Hepatocyte (in vitro differentiated cells): ENCODE measurements at regions not wholly inside any gene's neighbourhood (a gene's known extent, or its start where the extent isn't known, plus 50 kb on each side); places are given as distances from the start of the nearest gene placed in this dataset.

Source experiments
- EZH2 ChIP-seq: fragments of 200-600 bp; sonication (generic); IDR thresholded peaks from 2 replicates; pipeline ENCODE4 v1.6.1; 2016; ENCODE audit warnings: antibody characterized with exemption, mild to moderate bottlenecking, borderline replicate concordance
- EZH2phosphoT487 ChIP-seq: fragments of 200-600 bp; sonication (generic); IDR thresholded peaks from one replicate; pipeline ENCODE4 v1.6.1; 2018; ENCODE audit warnings: antibody characterized with exemption, mild to moderate bottlenecking, low read depth, moderate library complexity; ENCODE audit not compliant: unreplicated experiment, severe bottlenecking
- TF ChIP-seq, protein P1 (sequence below): fragments of 200-600 bp; sonication (generic); IDR thresholded peaks from 2 replicates; pipeline ENCODE4 v1.5.1; 2016; ENCODE audit warnings: antibody characterized with exemption, mild to moderate bottlenecking; ENCODE audit not compliant: poor library complexity

DNA sequence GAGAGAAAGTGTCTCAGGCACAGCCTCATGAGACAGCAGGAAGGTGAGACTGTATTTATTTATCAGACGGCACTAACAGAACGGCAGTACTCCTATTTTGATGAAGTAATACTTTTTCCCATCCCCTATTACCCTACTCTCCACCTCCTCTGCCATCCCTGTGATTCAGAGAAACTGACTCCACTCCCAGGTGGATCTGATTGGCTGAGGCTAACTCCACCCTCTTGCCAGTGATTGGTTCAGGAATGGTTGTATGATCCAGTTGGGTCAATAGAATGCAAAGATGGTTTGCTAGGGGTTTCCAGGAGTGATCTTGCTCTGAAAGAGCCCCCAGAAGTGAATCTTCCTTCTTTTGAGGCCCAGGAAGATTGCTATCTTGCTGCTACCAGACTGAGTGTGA, 65.9 kb upstream of the RCN1 start:
- TF ChIP-seq, protein P1, sequence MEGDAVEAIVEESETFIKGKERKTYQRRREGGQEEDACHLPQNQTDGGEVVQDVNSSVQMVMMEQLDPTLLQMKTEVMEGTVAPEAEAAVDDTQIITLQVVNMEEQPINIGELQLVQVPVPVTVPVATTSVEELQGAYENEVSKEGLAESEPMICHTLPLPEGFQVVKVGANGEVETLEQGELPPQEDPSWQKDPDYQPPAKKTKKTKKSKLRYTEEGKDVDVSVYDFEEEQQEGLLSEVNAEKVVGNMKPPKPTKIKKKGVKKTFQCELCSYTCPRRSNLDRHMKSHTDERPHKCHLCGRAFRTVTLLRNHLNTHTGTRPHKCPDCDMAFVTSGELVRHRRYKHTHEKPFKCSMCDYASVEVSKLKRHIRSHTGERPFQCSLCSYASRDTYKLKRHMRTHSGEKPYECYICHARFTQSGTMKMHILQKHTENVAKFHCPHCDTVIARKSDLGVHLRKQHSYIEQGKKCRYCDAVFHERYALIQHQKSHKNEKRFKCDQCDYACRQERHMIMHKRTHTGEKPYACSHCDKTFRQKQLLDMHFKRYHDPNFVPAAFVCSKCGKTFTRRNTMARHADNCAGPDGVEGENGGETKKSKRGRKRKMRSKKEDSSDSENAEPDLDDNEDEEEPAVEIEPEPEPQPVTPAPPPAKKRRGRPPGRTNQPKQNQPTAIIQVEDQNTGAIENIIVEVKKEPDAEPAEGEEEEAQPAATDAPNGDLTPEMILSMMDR, result no peak
- TF ChIP-seq EZH2, result no peak
- TF ChIP-seq EZH2phosphoT487, result no peak
